EH (cell line): ENCODE measurements at regions not wholly inside any gene's neighbourhood (a gene's known extent, or its start where the extent isn't known, plus 50 kb on each side); places are given as distances from the start of the nearest gene placed in this dataset.
A peak's percentile ranks its signal among the peaks of the same experiment; 100 is the strongest.
"Not testable (repeated sequence)": the region's sequence is repeated elsewhere in the genome, so short reads cannot be mapped to it uniquely, and the experiment has no call there.

Experiments used
- DNase-seq: peaks from one replicate; pipeline ENCODE4 v3.0.0-alpha.2; 2015; ENCODE audit warnings: low read depth

DNA sequence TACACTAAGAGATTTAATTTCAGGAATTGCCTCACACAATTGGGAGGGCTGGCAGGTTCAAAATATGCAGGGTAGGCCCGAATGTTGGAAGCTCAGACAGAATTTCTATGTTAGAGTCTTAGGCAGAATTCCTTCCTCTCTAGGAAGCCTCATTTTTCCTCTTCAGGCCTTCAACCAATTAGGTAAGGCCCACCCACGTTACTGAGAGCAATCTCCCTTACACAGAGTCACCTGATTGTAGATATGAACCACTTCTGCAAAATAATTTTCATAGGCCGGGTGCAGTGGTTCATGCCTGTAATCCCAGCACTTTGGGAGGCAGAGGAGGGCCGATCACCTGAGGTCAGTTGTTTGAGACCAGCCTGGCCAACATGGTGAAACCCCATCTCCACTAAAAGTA is 50.2 kb upstream of the HIVEP1 start:
- DNase-seq, result no peak

DNA sequence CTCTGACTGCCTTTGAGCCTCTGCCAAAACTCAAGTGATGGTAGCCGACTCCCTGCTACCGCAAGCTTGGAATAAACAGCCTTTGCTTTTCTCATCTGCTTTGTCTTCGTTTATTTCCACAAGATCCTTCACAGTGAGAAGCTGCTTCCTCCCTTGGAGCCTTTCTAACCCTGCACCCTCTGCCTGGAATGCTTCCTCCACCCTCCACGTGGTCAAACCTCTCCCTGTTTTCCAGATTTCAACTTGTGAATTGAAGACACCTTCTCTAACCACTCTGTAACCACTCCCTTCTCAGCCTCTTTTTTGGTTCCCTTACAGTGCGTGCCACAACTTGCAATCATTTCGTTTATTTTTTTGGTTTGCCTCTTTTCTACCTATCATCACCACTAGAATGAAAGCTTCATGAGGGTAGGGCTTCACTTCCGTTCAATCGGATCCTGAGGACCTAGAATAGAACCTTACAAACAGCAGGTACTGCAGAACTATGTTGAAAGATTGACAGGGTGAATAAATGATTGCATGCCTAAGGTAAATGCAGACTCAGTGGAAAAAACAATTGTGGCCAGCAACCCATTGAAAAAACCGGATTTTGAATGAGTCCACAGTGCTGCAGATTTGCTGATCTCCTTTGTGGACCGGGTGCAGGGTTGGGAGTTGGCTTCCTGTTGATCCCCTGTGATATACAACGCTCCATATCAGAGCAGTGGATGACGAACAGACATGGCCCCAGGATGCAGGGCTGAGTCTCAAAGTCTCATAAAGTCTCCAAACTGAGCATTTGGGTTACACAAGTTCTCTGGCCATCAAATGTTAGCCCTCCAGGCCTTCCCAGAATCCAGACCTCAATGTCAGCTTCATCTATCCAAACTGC is 51.0 kb upstream of the HIVEP1 start:
- no peak for DNase-seq

DNA sequence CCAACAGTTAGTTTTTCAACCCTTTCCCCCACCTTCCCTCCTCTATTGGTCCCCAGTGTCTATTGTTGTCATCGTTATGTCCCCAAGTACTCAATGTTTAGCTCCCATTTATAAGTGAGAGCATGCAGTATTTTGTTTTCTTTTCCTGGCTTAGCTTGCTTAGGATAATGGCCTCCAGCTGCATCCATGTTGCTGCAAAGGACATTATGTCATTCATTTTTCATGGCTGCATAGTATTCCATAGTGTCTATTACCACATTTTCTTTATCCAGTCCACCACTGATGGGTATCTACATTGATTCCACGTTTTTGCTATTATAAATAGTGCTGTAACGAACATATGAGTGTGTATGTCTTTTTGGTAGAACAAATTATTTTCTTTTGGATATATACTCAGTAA is 55.3 kb upstream of the HIVEP1 start:
- no peak for DNase-seq

DNA sequence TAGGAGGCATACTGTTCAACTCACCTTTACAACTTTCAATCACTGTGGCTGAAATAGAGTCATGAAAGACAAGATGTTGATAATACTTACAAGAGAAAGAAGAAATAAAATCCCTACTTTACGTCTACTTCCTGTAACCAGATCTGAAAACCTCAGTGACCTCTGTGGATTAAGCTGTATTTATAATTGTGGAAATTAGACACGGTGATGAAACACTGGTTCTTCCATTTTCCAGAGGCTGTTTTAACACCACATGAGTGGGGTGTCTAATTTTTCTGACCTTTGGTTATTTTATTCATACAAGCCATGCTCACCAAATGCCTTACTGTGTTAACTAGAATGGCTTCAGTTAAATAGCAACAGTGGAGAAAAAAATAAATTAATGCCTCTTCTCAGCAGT is 58.5 kb upstream of the HIVEP1 start:
- no peak for DNase-seq

DNA sequence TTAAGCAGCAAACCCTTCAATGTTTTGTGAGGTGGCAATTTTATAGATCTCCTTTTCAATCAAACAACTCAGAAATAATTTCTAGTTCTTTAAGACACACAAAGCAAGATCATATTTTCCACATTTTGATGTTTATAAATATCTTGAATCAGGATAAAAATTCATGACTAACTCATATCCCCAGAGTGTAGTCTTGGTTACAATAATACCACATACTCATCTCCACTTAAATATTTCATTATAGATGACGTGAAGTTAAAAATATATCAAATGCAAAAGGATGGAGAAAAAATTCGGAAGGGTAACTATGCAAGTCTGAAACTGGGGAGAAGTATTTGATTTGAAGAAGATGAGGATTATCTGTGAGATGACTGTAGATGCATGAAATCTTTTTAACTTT is 59.8 kb upstream of the HIVEP1 start:
- DNase-seq, result no peak

DNA sequence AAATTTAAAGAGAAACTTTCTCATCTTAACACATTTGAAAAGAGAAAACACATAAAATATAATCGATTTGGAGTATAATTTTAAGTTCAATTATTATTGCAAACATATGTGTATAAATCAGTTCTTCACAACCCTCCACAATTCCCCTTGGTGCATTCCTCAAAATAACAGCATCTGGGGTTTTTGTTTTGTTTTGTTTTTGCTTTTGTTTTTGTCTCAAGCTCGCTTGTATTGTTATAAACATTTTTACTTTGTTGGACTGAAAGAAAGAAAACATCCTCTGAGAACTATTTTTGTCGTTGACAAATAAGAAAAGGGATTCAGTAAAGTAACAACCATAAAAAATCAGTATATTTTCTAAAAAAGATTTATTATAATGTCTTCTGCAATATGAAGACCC is 60.2 kb upstream of the HIVEP1 start:
- DNase-seq, result no peak

DNA sequence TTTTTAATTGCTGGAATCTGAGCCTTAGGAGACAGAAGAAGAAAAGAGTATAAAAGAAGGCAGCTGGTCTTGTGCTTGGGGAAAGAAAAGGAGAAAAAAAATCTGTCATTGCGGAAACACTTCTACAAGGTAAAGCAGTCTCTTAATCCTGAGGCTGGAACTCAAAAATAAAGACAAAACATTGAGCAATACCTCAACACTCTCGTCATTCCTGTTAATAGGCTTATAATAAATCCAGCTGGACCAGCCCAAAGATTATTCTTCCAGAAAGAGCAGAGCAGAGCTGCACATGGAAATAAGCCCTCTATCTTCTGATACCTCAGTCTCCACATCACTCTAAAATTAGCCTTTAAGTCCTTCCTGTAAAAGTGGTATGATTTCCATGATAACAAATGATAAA is 62.0 kb upstream of the HIVEP1 start:
- DNase-seq, result no peak

DNA sequence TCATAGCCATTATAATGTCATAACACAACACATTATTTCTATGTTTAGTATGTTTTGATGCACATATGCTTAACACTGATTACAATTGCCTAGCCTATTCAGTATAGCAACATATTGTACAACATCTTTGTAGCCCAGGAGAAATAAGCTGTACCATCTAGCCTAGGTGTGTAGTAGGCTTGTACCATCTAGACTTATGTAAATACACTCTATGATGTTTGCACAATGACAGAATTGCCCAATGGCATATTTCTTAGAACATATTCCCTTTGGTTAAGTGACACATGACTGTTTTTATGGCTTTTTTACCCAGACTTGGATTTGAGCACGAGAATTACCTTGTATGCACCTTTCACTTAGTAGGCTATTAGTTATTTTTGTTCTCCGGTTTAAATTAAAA is 64.5 kb upstream of the HIVEP1 start:
- no peak for DNase-seq

DNA sequence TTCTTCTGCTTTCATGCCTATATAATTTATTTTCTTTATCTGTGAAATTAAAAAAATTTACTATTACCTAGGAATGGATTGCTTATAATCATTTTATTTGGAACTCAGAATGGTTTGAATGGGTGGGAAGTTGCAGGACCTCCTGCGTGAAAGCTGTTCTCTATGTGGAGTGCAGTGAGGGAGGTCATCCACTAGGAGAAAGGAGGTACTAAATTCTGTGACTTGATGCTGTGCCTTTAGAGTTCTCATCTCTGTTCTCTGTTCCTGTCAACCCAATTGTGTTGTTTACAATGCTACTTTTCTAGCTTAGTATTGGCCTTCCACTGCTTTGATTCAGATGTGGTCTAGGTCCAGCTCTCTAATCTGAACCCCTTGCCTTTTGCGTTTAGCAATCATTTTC is 65.0 kb upstream of the HIVEP1 start:
- DNase-seq, result no peak

DNA sequence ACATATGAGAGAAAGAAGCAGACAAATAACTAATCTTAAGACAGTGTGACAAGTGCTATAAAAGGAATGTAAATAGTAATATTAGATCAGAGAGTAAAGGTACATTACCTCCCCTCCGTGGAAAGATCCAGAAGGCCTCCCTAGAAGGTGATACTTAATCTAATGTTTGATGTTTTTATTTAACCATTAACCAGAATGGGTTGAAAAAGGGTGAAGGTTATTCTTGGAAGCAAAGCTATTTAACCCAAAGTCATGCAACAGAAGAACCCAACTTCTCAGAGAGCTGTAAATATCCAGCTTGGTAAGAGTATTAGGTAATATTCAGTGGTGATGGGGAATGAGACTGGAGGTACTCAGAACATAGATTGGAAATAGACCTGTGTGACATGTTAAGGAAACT is 68.0 kb upstream of the HIVEP1 start:
- no peak for DNase-seq

DNA sequence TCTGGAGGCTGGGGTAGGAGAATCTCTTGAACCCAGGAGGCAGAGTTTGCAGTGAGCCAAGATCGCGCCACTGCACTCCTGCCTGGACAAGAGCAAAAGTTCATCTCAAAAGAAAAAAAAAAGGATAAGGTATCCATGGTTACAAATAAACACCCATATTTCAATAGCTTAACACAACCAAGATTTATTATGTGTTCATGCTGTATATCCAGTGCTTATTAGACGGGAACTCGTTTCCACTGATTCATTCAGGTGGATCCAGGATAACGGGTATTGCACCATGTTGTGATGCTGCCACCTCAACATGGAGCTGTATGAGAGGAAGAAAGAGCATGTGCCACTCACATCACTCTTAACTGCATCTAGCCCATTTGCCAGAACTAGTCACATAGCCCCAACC is 69.1 kb upstream of the HIVEP1 start:
- DNase-seq, result no peak

DNA sequence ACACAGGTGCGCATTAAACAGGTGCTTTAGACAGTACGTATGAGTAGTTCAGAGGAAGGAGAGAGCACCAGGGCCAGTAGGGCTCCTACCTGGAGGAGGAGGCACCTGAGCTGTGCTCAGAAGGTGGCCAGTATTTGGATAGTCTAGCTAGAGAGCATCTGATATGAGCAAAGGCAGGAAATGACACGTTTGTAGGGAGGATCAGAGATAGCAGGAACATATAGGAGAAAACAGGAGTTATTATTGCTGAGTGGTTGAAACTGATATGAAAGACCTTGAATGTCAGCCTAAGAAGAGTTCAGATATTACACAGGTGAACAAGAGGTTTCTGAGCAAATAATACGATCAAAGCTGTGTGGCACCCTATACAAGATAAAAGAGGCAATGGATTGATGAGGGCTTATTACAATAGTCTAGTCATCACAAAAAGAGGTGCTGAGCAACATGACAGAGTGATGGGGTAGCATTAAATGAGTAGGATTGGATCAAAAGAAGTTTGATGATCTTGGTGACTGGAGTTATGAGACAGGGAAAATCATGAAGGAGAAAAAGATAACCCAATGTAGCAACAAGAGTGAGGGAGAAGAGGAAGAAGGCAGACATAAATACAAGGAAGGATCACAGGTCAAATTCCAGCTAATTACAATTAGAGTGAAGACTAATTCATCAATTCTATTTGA is 69.8 kb upstream of the HIVEP1 start:
- DNase-seq, result no peak

DNA sequence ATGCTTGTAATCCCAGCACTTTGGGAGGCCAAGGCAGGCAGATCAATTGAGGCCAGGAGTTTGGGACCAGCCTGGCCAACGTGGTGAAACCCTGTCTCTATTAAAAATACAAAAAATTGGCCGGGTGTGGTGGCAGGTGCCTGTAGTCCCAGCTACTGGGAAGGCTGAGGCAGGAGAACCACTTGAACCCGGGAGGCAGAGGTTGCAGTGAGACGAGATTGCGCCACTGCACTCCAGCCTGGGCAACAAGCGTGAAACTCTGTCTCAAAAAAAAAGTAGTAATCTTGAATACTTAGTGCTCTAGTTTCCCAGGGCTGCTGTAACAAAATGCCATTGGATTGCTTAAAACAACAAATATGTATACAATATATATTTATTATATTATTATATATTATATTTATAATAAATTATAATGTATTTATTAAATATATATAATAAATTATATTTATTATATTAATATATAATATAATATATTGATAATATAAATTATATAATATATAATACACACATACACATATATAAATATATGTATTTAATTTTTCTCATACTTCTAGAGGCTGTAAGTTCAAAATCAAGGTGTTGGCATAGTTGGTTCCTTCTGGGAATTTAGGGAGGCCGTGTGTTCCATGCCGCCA is 71.5 kb upstream of the HIVEP1 start:
- DNase-seq, result not testable (repeated sequence)

DNA sequence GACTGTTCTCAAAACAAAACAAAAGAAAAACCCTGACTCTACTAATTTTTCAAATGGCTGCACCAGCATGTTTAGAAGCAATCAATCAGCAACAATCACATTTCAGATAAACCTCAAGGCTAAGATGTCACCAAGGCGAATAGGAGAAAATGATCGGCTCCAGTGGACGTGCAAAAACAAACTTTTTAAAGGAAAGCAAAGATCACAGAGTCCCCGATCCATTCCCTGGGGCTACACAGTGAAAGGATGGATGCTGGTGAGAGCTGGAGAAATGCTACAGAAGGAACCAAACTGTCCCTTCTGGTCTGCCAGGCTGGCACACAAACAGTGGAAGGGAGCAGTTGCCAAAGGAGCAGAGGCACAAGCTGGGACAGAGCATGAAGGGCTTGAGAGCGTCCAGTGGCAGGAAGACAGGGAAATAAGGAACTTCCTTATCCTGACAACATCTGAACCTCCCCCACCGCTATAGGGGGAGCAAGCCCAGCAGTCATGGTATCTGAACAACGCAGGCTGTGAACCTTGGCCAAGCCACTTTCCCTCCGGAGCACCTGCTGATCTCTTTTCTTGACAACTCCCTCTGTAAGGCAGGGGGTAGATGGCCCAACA is 73.7 kb upstream of the HIVEP1 start:
- peak; percentile 37 for DNase-seq

DNA sequence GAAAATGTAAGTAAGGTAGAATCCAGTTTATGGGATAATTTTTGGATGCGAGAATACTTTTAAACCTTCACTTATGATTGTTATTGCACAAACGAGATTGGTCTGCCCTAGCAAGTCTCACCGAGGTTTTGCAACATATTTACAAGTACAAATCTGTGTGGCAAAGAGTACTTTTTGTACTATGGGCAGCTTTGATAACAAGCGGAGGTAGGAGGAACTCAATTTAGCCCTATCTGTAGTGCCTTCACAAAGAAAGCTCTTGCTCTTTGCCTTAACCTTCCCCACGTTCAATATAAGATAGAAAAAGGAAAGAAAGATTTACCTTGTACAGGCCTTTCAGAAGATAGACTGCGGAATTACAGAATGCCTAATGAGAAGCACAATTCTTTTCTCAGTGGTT is 77.5 kb upstream of the HIVEP1 start:
- no peak for DNase-seq

DNA sequence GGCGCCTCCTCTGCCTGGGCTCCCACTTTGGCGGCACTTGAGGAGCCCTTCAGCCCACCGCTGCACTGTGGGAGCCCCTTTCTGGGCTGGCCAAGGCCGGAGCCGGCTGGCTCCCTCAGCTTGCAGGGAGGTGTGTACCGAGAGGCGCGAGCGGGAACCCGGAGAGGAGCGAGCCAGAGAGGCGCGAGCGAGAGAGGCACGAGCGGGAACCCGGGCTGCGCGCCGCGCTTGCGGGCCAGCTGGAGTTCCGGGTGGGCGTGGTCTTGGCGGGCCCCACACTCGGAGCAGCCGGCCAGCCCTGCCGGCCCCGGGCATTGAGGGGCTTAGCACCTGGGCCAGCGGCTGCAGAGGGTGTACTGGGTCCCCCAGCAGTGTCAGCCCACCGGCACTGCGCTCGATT is 79.2 kb upstream of the HIVEP1 start:
- DNase-seq, result not testable (repeated sequence)

DNA sequence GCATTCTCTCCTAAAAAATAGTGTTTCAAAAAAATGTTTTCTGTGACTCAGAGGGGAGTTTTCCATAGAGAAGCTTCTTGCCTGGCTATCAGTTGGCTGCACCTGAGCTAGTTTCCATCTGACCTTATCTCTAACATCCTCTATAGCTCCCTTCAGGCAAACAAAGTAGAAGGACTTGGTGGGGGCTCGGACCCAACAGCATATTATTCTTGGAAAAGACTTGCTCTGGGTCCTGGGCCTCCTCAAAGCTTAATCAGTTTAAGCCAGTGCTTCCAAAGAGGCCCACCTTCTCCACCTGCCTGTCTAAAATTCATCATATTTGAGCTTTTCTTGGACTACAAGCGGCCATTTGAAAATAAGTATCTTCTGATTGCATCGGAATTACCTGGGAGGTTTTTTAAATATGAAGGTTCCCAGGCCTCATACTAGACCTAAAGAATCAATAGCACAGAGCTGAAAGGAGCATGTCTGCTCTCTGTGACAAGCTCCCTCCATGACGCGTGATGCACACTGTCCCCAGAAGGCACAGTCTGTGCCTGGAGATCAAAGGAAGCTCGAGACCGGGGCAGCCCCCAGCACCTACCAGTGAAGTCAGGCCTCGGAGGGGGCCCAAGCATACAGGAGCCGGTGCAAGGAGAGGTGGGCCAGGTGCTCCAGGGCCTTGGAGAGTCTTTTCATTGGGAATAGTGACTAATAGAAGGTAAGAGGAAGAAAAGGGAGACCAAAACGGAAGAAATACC is 80.6 kb upstream of the HIVEP1 start:
- no peak for DNase-seq

DNA sequence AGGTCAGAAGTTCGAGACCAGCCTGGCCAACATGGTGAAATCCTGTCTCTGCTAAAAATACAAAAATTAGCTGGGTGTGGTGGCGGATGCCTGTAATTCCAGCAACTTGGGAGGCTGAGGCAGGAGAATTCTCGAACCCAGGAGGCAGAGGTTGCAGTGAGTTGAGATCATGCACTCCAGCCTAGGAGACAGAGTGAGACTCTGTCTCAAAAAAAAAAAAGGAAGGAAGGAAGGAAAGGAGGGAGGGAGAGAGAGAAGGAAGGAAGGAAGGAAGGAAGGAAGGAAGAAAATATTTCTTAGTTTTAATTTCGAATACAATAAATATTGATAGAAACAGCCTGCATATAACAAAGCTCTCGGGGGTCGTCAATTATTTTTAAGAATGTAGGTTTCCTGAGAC is 81.3 kb upstream of the HIVEP1 start:
- DNase-seq, result not testable (repeated sequence)

DNA sequence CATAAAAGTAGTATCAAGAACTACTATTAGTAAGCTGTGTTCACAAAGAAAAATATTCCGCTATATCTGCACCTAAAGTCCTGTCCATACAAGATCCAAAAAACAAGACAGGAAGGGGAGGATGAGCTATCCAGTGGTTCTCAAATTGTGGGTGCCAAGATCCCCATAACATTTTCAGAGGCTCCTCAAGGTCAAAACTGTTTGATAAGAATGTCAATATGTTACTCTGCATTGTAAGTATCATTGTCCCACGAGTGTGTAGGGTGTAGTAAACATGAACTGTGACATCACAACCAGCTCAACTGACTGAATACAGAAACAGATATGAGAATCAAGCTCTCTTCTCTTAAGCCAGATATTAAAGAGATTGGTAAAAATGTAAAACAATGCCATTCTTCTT is 81.9 kb upstream of the HIVEP1 start:
- DNase-seq, result no peak

DNA sequence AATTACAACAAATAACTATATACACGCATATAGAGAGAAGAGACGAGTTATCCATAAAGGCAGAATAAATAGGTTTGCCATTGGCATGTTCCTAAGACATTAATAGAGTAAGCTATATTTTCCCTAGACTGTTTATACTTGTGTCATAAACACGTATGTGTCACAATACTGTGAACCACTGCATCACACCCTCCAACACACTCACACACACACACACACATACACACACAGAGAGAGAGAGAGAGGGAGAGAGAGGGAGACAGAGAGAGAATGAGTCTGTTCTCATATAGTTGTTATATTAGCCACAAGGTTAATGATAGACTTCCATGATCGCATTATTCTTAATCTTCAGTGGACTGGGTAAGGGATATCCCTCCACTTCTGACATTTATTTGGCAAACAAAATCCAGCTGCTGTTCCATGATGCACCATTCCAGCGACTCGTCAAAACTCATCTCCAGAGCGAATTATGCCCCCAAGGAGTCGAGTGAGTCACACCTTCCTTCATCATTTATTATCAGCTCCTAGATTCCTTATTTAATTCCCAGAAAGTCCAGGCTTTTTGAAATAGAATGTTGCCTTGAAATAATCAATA is 82.8 kb upstream of the HIVEP1 start:
- DNase-seq, result no peak

DNA sequence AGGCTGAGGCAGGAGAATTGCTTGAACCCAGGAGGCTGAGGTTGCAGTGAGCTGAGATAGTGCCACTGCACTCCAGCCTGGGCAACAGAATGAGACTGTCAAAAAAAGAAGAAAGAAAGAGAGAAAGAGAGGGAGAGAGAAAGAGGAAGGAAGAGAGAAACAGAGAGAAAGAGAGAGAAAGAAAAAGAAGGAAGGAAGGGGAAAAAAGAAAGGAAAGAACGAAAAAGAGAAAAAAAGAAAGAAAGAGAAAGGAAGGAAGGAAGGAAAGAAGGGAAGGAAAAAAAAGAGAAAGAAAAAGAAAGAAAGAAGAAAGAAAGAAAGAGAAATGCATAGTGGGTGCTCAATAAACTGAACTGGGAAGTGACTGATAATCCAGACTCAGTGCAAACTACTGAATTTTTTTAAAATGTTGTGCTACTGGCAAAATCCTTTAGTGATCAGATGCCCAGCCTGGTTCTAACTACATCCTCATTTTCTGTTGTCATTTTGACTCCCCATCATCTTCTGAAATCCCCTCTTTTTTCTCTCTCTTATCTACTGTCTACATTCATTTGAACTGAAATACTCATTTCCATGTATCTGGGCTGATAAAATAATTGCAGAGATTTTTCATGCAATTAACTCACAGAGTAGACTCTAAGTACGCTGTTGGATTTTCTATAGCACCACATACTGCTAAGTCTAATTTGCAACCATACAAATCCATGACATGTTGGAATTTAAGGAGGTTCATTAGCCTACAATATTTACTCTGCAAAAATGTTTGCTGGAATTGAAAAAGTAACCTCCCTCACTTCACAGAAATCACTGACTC is 85.3 kb upstream of the HIVEP1 start:
- no peak for DNase-seq
